Thyroid gland (tissue), 4 donors: ENCODE measurements at regions not wholly inside any gene's neighbourhood (a gene's known extent, or its start where the extent isn't known, plus 50 kb on each side); places are given as distances from the start of the nearest gene placed in this dataset.

Source experiments
- CTCF ChIP-seq, 6 experiments: fragments of 200-600 bp in 3 of 6; fragments of 450-650 bp in 3 of 6; sonication (generic) in 3 of 6; IDR thresholded peaks; one replicate each; pipeline ENCODE4 v1.5.1; 2016 to 2019; ENCODE audit warnings: antibody characterized with exemption in 6 of 6, mild to moderate bottlenecking in 2 of 6, inconsistent platforms in 1 of 6, moderate library complexity in 1 of 6
- POLR2A ChIP-seq, 2 donors: fragments of 450-650 bp; IDR thresholded peaks; one replicate each; pipeline ENCODE4 v1.6.1; 2017; ENCODE audit warnings: antibody characterized with exemption in 2 of 2, mild to moderate bottlenecking in 2 of 2, moderate library complexity in 1 of 2

DNA sequence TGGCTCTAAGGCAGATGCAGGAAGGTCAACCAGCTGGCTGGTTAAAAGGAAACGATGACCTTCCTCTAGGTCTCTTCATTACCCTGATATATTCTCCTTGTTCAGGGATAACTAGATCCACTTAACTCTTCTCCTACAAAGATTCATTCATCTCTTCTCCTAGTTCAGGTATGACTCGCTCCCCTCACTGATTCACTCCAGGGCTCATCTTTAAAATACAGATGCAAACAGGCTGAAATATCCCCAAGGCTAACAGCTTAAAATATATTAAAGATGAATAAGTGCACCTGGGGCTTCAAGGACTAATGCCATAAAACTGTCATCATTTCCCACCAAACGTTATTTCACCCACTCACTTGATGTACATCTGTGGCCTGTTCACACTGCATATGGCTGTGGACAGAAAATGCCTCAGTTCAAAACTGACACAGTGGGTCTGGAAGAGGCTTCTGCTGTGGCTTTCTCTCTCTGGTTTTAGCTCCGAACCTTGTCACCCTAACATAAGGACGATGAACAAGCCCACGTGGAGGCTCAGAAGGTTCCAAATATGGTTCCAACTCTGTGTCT is 366.9 kb downstream of the DEPDC1B start:
- no peak for TF ChIP-seq CTCF (IDR thresholded peaks at IDR 0.05)
- TF ChIP-seq POLR2A (IDR thresholded peaks at IDR 0.05): no peak
